Caki2 (cell line): ENCODE measurements at regions not wholly inside any gene's neighbourhood (a gene's known extent, or its start where the extent isn't known, plus 50 kb on each side); places are given as distances from the start of the nearest gene placed in this dataset.

Experiments used
- DNase-seq: peaks from one replicate; pipeline ENCODE4 v3.0.0-alpha.2; 2015; ENCODE audit warnings: low read depth
- in situ Hi-C: cut with HindIII; loops from 2 replicates; pipeline ENCODE4 v1.10.0; 2016; ENCODE audit warnings: low sequenced_read_pairs, low pct_unique_long_range_greater_than_20kb, mixed read lengths

- in situ Hi-C loops: no loop called here
- no peak for DNase-seq
Observed at GRCh38 chr7:41633690-41634089, 69.2 kb downstream of the INHBA start.

- in situ Hi-C loops: no loop called here
- no peak for DNase-seq
Observed at GRCh38 chr7:41630741-41631140, 72.1 kb downstream of the INHBA start.

- in situ Hi-C loops: no loop called here
- no peak for DNase-seq
Observed at GRCh38 chr7:41629711-41630111, 73.2 kb downstream of the INHBA start.

GRCh38 chr7:41628901-41629300, 74.0 kb downstream of the INHBA start:
- DNase-seq: no peak
- in situ Hi-C loops: no loop called here

- in situ Hi-C loops: no loop called here
Observed at GRCh38 chr7:41627645-41628298, 75.1 kb downstream of the INHBA start.

GRCh38 chr7:41624818-41625217, 78.1 kb downstream of the INHBA start:
- in situ Hi-C loops: no loop called here
- no peak for DNase-seq

More at GRCh38 chr7:41627645-41628298, 75.1 kb downstream of the INHBA start:
- DNase-seq: no peak

- DNase-seq: no peak
- in situ Hi-C loops: no loop called here
Observed at GRCh38 chr7:41621953-41622831, 80.7 kb downstream of the INHBA start.

- in situ Hi-C loops: no loop called here
- no peak for DNase-seq
Observed at GRCh38 chr7:41617987-41618386, 84.9 kb downstream of the INHBA start.

- DNase-seq: no peak
- in situ Hi-C loops: no loop called here
Observed at GRCh38 chr7:41612798-41613197, 90.1 kb downstream of the INHBA start.

GRCh38 chr7:41612386-41612785, 90.5 kb downstream of the INHBA start:
- no peak for DNase-seq
- in situ Hi-C loops: no loop called here

- no peak for DNase-seq
- in situ Hi-C loops: no loop called here
Observed at GRCh38 chr7:41608447-41608846, 94.4 kb downstream of the INHBA start.

- in situ Hi-C loops: no loop called here
- no peak for DNase-seq
Observed at GRCh38 chr7:41603985-41604384, 98.9 kb downstream of the INHBA start.

- in situ Hi-C loops: no loop called here
Observed at GRCh38 chr7:41599760-41600159, 103.1 kb downstream of the INHBA start.

GRCh38 chr7:41592794-41593193, 110.1 kb downstream of the INHBA start:
- in situ Hi-C loops: no loop called here
- DNase-seq: no peak

More at GRCh38 chr7:41599760-41600159, 103.1 kb downstream of the INHBA start:
- DNase-seq: no peak

- DNase-seq: no peak
- in situ Hi-C loops: no loop called here
Observed at GRCh38 chr7:41592236-41592635, 110.7 kb downstream of the INHBA start.

GRCh38 chr7:41590986-41591385, 111.9 kb downstream of the INHBA start:
- DNase-seq: no peak
- in situ Hi-C loops: no loop called here

- in situ Hi-C loops: no loop called here
- no peak for DNase-seq
Observed at GRCh38 chr7:41588341-41588740, 114.5 kb downstream of the INHBA start.

- in situ Hi-C loops: no loop called here
- DNase-seq: no peak
Observed at GRCh38 chr7:41586931-41587640, 115.8 kb downstream of the INHBA start.

- in situ Hi-C loops: no loop called here
- no peak for DNase-seq
Observed at GRCh38 chr7:41584746-41585145, 118.1 kb downstream of the INHBA start.
